Body of pancreas (tissue), 4 donors: ENCODE measurements at regions not wholly inside any gene's neighbourhood (a gene's known extent, or its start where the extent isn't known, plus 50 kb on each side); places are given as distances from the start of the nearest gene placed in this dataset.

Experiments used
- ATAC-seq: fragments of 150-250 bp; one replicate; pipeline ENCODE4 v1.9.1; 2016
- DNase-seq, 4 donors: peaks; one replicate each; pipeline ENCODE4 v3.0.0-alpha.2; 2019
- H3K27ac ChIP-seq, 4 donors: fragments of 200-600 bp; sonication (generic); 1 replicate in 3 of 4; 2 replicates in 1 of 4; pipeline versions ENCODE4 v1.5.1 to v1.6.1; 2016 to 2019; ENCODE audit warnings: mild to moderate bottlenecking in 1 of 4, mixed read lengths in 1 of 4, moderate library complexity in 1 of 4
- H3K27me3 ChIP-seq, 2 donors: fragments of 200-600 bp; sonication (generic); one replicate each; pipeline ENCODE4 v1.6.0; 2016; ENCODE audit warnings: mild to moderate bottlenecking in 1 of 2
- H3K36me3 ChIP-seq, 2 donors: fragments of 200-600 bp; sonication (generic); replicated peaks in 1 of 2; 2 replicates each; pipeline ENCODE4 v1.5.1; 2016; ENCODE audit warnings: low read depth in 2 of 2; ENCODE audit not compliant: insufficient read depth in 1 of 2
- H3K4me1 ChIP-seq: fragments of 200-600 bp; sonication (generic); one replicate; pipeline ENCODE4 v1.6.0; 2016
- H3K4me3 ChIP-seq, 2 donors: fragments of 200-600 bp; sonication (generic); 1 replicate in 1 of 2; 2 replicates in 1 of 2; pipeline ENCODE4 v1.5.1; 2016 to 2019
- H3K9me3 ChIP-seq, 3 donors: fragments of 200-600 bp; sonication (generic); 1 replicate in 2 of 3; 2 replicates in 1 of 3; pipeline ENCODE4 v1.5.1; 2016
- CTCF ChIP-seq, 7 experiments: fragments of 450-650 bp in 4 of 7; fragments of 200-600 bp in 3 of 7; sonication (generic) in 3 of 7; IDR thresholded peaks; one replicate each; pipeline ENCODE4 v1.5.1; 2016 to 2019; ENCODE audit warnings: antibody characterized with exemption in 7 of 7
- POLR2A ChIP-seq, 3 donors: fragments of 450-650 bp; IDR thresholded peaks; one replicate each; pipeline ENCODE4 v1.6.1; 2016; ENCODE audit warnings: antibody characterized with exemption in 3 of 3, mild to moderate bottlenecking in 2 of 3
- WGBS, 2 donors: methylation state at CpG; one replicate each; pipeline ENCODE4 v1.1.5; 2017; 5-methylcytosine and 5-hydroxymethylcytosine counted together
- intact Hi-C: fragments of 100-400 bp; cut with DNase I; formaldehyde crosslinking; loops from one replicate; pipeline ENCODE4 v1.15.1; 2023

- TF ChIP-seq CTCF (IDR thresholded peaks at IDR 0.05) (no peak), POLR2A (IDR thresholded peaks at IDR 0.05) (no peak)
- H3K4me3 ChIP-seq = no peak overlapping the region
- DNase-seq = no peak
- no peak overlapping the region for H3K27ac ChIP-seq
- intact Hi-C loops = no loop called here
- 71 to 75% methylated on average over 2 of the region's 2 CpGs for WGBS, 2 donors
- H3K4me1 ChIP-seq = no peaks in the 10 kb centered on the region
- no peak for ATAC-seq
- H3K27me3 ChIP-seq = no peaks in the 10 kb centered on the region
- no peaks in the 10 kb centered on the region for H3K9me3 ChIP-seq
- no peaks in the 10 kb centered on the region for H3K36me3 ChIP-seq
Observed at GRCh38 chr21:37982496-37983318, 66.5 kb upstream of the KCNJ6 start.

DNA sequence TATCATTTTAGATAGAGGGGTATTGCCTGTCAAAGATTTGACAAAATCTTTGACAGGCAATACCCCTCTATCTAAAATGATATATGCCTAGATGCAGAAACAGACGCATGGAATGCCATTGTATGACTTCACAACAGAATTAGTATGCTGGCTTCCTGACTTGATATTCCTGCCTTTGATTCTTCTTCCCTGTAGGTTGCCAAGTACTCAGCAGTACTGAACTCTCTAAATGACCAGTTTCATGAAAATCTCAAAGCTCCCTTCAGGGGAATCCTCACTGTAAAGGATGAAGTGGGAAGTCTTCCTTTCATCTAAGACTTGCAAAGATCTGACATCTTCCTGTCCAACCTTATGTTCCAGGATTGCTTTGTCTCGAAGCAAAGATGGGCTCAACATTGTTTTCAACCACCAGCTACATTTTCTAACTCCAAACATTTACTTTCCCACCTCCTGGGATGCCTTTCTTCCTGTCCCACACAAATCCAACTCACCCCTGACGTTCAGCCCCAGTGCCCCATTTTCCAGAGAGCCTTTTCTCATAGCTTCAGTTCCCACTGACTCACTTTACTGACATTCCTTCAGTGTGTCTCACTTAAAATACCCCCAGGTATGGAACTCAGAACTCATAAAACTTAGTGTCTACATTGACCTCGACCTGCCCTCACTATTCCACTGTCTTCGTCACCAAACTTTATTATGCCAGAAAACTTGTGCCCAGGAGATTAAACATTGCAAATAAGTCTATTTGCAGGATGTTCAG is 67.3 kb upstream of the KCNJ6 start:
- Histone ChIP-seq H3K4me3 (no peak overlapping the region), H3K36me3 (no peaks in the 10 kb centered on the region), H3K9me3 (no peaks in the 10 kb centered on the region), H3K27ac (no peak overlapping the region), H3K4me1 (no peaks in the 10 kb centered on the region), H3K27me3 (no peaks in the 10 kb centered on the region)
- no peak for ATAC-seq
- TF ChIP-seq POLR2A (IDR thresholded peaks at IDR 0.05) (no peak), CTCF (IDR thresholded peaks at IDR 0.05) (no peak)
- 28 to 36% methylated on average over 5 of the region's 5 CpGs for WGBS, 2 donors
- DNase-seq = no peak
- intact Hi-C loops = no loop called here

GRCh38 chr21:37984416-37984815 is 68.2 kb upstream of the KCNJ6 start:
- Histone ChIP-seq H3K4me3 (no peak overlapping the region), H3K27ac (no peak overlapping the region), H3K36me3 (no peaks in the 10 kb centered on the region), H3K27me3 (no peaks in the 10 kb centered on the region), H3K9me3 (no peaks in the 10 kb centered on the region), H3K4me1 (no peaks in the 10 kb centered on the region)
- intact Hi-C loops = no loop called here
- 57 to 70% methylated on average over 2 of the region's 2 CpGs for WGBS, 2 donors
- no peak for ATAC-seq
- no peak for TF ChIP-seq CTCF (IDR thresholded peaks at IDR 0.05)
- TF ChIP-seq POLR2A (IDR thresholded peaks at IDR 0.05) = no peak
- no peak for DNase-seq

DNA sequence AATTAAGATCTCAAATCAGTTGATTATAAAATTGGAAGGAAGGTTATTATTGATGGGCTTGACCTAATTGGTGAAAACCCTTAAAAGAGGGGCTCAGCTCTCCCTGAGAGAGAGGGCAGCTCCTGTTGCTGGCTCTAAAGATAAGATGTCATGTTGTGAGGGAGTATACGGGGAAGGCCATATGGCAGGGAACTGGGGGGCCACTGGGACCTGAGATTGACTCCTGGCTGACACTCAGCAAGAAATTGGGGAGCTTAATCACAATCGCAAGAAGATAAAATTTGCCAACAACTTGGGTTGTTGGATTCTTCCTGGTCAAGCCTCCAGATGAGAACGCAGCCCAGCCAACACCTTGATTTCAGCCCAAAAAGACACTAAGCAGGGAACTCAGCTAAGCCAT is 69.7 kb upstream of the KCNJ6 start:
- DNase-seq (no peak), ATAC-seq (no peak)
- H3K9me3 ChIP-seq = no peaks in the 10 kb centered on the region
- no peaks in the 10 kb centered on the region for H3K36me3 ChIP-seq
- TF ChIP-seq POLR2A (IDR thresholded peaks at IDR 0.05) (no peak), CTCF (IDR thresholded peaks at IDR 0.05) (no peak)
- WGBS, 2 donors = 62 to 66% methylated on average over 3 of the region's 3 CpGs
- intact Hi-C loops = no loop called here
- no peak overlapping the region for H3K4me3 ChIP-seq
- no peaks in the 10 kb centered on the region for H3K4me1 ChIP-seq
- H3K27me3 ChIP-seq = no peaks in the 10 kb centered on the region
- no peak overlapping the region for H3K27ac ChIP-seq
